GM23338 (cell line): ENCODE measurements at regions not wholly inside any gene's neighbourhood (a gene's known extent, or its start where the extent isn't known, plus 50 kb on each side); places are given as distances from the start of the nearest gene placed in this dataset.

ENCODE experiments used
- ATAC-seq: fragments of 200-7000 bp; cut with Tn5 transposase; 3 replicates; pipeline ENCODE4 v1.9.1; 2020
- DNase-seq: peaks from one replicate; pipeline ENCODE4 v3.0.0-alpha.2; 2015; ENCODE audit warnings: low spot score
- H2AFZ ChIP-seq: fragments of 200-600 bp; sonication (generic); 2 replicates; pipeline ENCODE4 v1.8.0; 2016; ENCODE audit warnings: antibody characterized with exemption, mild to moderate bottlenecking, moderate library complexity
- H3F3A ChIP-seq: fragments of 200-600 bp; sonication (generic); replicated peaks from 2 replicates; pipeline ENCODE4 v1.8.0; 2017; ENCODE audit warnings: antibody characterized with exemption, mixed run types, low read depth
- H3K27ac ChIP-seq: fragments of 200-600 bp; sonication (generic); 2 replicates; pipeline ENCODE4 v1.6.1; 2016; ENCODE audit warnings: low read depth
- H3K27me3 ChIP-seq: fragments of 200-600 bp; sonication (generic); 2 replicates; pipeline ENCODE4 v1.8.0; 2016; ENCODE audit warnings: mild to moderate bottlenecking, mixed run types, moderate library complexity; ENCODE audit not compliant: insufficient read depth
- H3K36me3 ChIP-seq: fragments of 200-600 bp; sonication (generic); 2 replicates; pipeline ENCODE4 v1.8.0; 2016; ENCODE audit warnings: mild to moderate bottlenecking; ENCODE audit not compliant: insufficient read depth
- H3K4me1 ChIP-seq: fragments of 200-600 bp; sonication (generic); 2 replicates; pipeline ENCODE4 v1.8.0; 2016; ENCODE audit warnings: mild to moderate bottlenecking, moderate library complexity; ENCODE audit not compliant: insufficient read depth
- H3K4me2 ChIP-seq: fragments of 200-600 bp; sonication (generic); 2 replicates; pipeline ENCODE4 v1.7.1; 2017; ENCODE audit warnings: mixed run types
- H3K4me3 ChIP-seq: fragments of 200-600 bp; sonication (generic); 2 replicates; pipeline ENCODE4 v1.6.1; 2016; ENCODE audit warnings: mixed run types
- H3K79me2 ChIP-seq: fragments of 200-600 bp; sonication (generic); replicated peaks from 2 replicates; pipeline ENCODE4 v1.8.0; 2017; ENCODE audit warnings: mild to moderate bottlenecking; ENCODE audit not compliant: insufficient read depth
- H3K9me2 ChIP-seq: fragments of 200-600 bp; sonication (generic); 2 replicates; pipeline ENCODE4 v1.8.0; 2017; ENCODE audit not compliant: insufficient read depth
- H4K20me1 ChIP-seq: fragments of 200-600 bp; sonication (generic); replicated peaks from 2 replicates; pipeline ENCODE4 v1.8.0; 2017; ENCODE audit warnings: mild to moderate bottlenecking; ENCODE audit not compliant: insufficient read depth
- H3K27ac Mint-ChIP-seq: 2 replicates; pipeline ENCODE4 v1.8.0; 2020; ENCODE audit warnings: inconsistent platforms, mild to moderate bottlenecking, moderate library complexity, mixed read lengths
- H3K27me3 Mint-ChIP-seq: 3 replicates; pipeline ENCODE4 v1.8.0; 2022; ENCODE audit warnings: low read depth, mild to moderate bottlenecking, moderate library complexity, mixed read lengths, inconsistent platforms; ENCODE audit not compliant: insufficient read depth, poor library complexity
- H3K36me3 Mint-ChIP-seq: 3 replicates; pipeline ENCODE4 v1.8.0; 2021; ENCODE audit warnings: low read depth, mild to moderate bottlenecking, inconsistent platforms, moderate library complexity, mixed read lengths
- H3K4me1 Mint-ChIP-seq: 3 replicates; pipeline ENCODE4 v1.8.0; 2020; ENCODE audit warnings: mild to moderate bottlenecking, inconsistent platforms, mixed read lengths
- H3K4me3 Mint-ChIP-seq: 3 replicates; pipeline ENCODE4 v1.8.0; 2021; ENCODE audit warnings: moderate library complexity, mild to moderate bottlenecking, inconsistent platforms, mixed read lengths
- H3K9me3 Mint-ChIP-seq: 3 replicates; pipeline ENCODE4 v1.8.0; 2020; ENCODE audit warnings: moderate library complexity, mild to moderate bottlenecking, inconsistent platforms, mixed read lengths
- CREB1 ChIP-seq: fragments of 250-450 bp; sonication (Bioruptor Pico); IDR thresholded peaks from 2 replicates; pipeline ENCODE4 v1.5.0; 2020; ENCODE audit warnings: low read depth, mild to moderate bottlenecking, moderate library complexity
- EZH2 ChIP-seq: fragments of 200-600 bp; sonication (generic); IDR thresholded peaks from one replicate; pipeline ENCODE4 v1.8.0; 2017; ENCODE audit warnings: antibody characterized with exemption, mild to moderate bottlenecking, low read depth; ENCODE audit not compliant: unreplicated experiment
- EZH2phosphoT487 ChIP-seq: fragments of 200-600 bp; sonication (generic); IDR thresholded peaks from one replicate; pipeline ENCODE4 v1.8.1; 2018; ENCODE audit warnings: antibody characterized with exemption; ENCODE audit not compliant: unreplicated experiment
- JUNB ChIP-seq: IDR thresholded peaks from one replicate; pipeline ENCODE4 v1.6.1; 2016; ENCODE audit warnings: antibody characterized with exemption; ENCODE audit not compliant: unreplicated experiment
- NANOG ChIP-seq: IDR thresholded peaks from 2 replicates; pipeline ENCODE4 v1.6.1; 2016; ENCODE audit warnings: antibody characterized with exemption, borderline replicate concordance
- POLR2AphosphoS5 ChIP-seq: IDR thresholded peaks from 2 replicates; pipeline ENCODE4 v1.6.1; 2016; ENCODE audit warnings: antibody characterized with exemption, low read depth
- REST ChIP-seq: IDR thresholded peaks from one replicate; pipeline ENCODE4 v1.6.1; 2018; ENCODE audit warnings: antibody characterized with exemption; ENCODE audit not compliant: unreplicated experiment
- STAT1 ChIP-seq: IDR thresholded peaks from one replicate; pipeline ENCODE4 v1.6.1; 2016; ENCODE audit warnings: antibody characterized with exemption; ENCODE audit not compliant: unreplicated experiment
- ZNF114 ChIP-seq: fragments of 250-450 bp; sonication (Bioruptor Pico); IDR thresholded peaks from 2 replicates; pipeline ENCODE4 v1.5.0; 2020; ENCODE audit warnings: mild to moderate bottlenecking, moderate library complexity
- ZNF331 ChIP-seq: fragments of 250-450 bp; sonication (Bioruptor Pico); IDR thresholded peaks from 2 replicates; pipeline ENCODE4 v1.5.0; 2020; ENCODE audit warnings: low read depth, mild to moderate bottlenecking, moderate library complexity
- TF ChIP-seq, protein P1 (sequence below): fragments of 250-450 bp; sonication (Bioruptor Pico); IDR thresholded peaks from 2 replicates; pipeline ENCODE4 v1.5.0; 2020; ENCODE audit warnings: mild to moderate bottlenecking, moderate library complexity
- TF ChIP-seq, protein P2 (sequence below): IDR thresholded peaks from 2 replicates; pipeline ENCODE4 v1.6.1; 2016; ENCODE audit warnings: antibody characterized with exemption
- TF ChIP-seq, protein P3 (sequence below), 2 experiments: fragments of 200-600 bp in 1 of 2; sonication (generic) in 1 of 2; conservative IDR thresholded peaks; 2 replicates each; pipeline versions ENCODE4 v1.5.1 to v1.6.1; 2016 to 2017; ENCODE audit warnings: antibody characterized with exemption in 2 of 2, low read depth in 2 of 2, mild to moderate bottlenecking in 2 of 2, moderate library complexity in 1 of 2

DNA sequence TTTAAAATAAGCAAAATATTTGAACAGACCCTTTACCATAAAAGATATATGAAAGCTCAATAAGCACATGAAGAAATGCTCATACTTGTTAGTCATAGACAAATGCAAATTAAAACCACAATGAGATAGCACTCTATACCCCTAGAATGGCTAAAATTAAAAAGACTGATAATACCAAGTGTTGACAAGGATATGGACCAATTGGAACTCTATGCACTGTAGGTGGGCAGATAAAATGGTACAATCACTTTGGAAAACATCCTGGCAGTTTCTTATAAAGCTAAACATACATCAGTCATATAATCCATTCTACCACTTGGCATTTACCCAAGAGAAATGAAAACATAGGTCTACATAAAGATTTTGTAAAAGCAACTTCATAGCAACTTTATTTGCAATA, 293.0 kb upstream of the TLE3 start:
- no peaks in the 10 kb centered on the region for H3K4me1 ChIP-seq
- ATAC-seq (no peak), DNase-seq (no peak)
- no peak overlapping the region for H3K4me3 Mint-ChIP-seq
- H4K20me1 ChIP-seq: no peaks in the 10 kb centered on the region
- H3K36me3 Mint-ChIP-seq: no peaks in the 10 kb centered on the region
- H3K4me2 ChIP-seq: no peak overlapping the region
- H3K27ac Mint-ChIP-seq: no peak overlapping the region
- peaks cover 6% of the 10 kb centered on the region for H3K27me3 Mint-ChIP-seq
- no peaks in the 10 kb centered on the region for H3K9me2 ChIP-seq
- H3K4me1 Mint-ChIP-seq: peaks cover 17% of the 10 kb centered on the region
- no peak overlapping the region for H3K27ac ChIP-seq
- no peaks in the 10 kb centered on the region for H3K79me2 ChIP-seq
- H3K27me3 ChIP-seq: no peaks in the 10 kb centered on the region
- H3K36me3 ChIP-seq: no peaks in the 10 kb centered on the region
- no peak overlapping the region for H3K4me3 ChIP-seq
- no peak overlapping the region for H2AFZ ChIP-seq
- peaks cover 7% of the 10 kb centered on the region; the same call in 1 of the 3 replicates for H3K9me3 Mint-ChIP-seq
- H3F3A ChIP-seq: no peaks in the 10 kb centered on the region
- no peak for TF ChIP-seq ZNF331 (CRISPR knock-in tag)
- TF ChIP-seq POLR2AphosphoS5: no peak
- no peak for TF ChIP-seq JUNB
- no peak for TF ChIP-seq NANOG
- no peak for TF ChIP-seq ZNF114 (CRISPR knock-in tag)
- TF ChIP-seq, protein P1, sequence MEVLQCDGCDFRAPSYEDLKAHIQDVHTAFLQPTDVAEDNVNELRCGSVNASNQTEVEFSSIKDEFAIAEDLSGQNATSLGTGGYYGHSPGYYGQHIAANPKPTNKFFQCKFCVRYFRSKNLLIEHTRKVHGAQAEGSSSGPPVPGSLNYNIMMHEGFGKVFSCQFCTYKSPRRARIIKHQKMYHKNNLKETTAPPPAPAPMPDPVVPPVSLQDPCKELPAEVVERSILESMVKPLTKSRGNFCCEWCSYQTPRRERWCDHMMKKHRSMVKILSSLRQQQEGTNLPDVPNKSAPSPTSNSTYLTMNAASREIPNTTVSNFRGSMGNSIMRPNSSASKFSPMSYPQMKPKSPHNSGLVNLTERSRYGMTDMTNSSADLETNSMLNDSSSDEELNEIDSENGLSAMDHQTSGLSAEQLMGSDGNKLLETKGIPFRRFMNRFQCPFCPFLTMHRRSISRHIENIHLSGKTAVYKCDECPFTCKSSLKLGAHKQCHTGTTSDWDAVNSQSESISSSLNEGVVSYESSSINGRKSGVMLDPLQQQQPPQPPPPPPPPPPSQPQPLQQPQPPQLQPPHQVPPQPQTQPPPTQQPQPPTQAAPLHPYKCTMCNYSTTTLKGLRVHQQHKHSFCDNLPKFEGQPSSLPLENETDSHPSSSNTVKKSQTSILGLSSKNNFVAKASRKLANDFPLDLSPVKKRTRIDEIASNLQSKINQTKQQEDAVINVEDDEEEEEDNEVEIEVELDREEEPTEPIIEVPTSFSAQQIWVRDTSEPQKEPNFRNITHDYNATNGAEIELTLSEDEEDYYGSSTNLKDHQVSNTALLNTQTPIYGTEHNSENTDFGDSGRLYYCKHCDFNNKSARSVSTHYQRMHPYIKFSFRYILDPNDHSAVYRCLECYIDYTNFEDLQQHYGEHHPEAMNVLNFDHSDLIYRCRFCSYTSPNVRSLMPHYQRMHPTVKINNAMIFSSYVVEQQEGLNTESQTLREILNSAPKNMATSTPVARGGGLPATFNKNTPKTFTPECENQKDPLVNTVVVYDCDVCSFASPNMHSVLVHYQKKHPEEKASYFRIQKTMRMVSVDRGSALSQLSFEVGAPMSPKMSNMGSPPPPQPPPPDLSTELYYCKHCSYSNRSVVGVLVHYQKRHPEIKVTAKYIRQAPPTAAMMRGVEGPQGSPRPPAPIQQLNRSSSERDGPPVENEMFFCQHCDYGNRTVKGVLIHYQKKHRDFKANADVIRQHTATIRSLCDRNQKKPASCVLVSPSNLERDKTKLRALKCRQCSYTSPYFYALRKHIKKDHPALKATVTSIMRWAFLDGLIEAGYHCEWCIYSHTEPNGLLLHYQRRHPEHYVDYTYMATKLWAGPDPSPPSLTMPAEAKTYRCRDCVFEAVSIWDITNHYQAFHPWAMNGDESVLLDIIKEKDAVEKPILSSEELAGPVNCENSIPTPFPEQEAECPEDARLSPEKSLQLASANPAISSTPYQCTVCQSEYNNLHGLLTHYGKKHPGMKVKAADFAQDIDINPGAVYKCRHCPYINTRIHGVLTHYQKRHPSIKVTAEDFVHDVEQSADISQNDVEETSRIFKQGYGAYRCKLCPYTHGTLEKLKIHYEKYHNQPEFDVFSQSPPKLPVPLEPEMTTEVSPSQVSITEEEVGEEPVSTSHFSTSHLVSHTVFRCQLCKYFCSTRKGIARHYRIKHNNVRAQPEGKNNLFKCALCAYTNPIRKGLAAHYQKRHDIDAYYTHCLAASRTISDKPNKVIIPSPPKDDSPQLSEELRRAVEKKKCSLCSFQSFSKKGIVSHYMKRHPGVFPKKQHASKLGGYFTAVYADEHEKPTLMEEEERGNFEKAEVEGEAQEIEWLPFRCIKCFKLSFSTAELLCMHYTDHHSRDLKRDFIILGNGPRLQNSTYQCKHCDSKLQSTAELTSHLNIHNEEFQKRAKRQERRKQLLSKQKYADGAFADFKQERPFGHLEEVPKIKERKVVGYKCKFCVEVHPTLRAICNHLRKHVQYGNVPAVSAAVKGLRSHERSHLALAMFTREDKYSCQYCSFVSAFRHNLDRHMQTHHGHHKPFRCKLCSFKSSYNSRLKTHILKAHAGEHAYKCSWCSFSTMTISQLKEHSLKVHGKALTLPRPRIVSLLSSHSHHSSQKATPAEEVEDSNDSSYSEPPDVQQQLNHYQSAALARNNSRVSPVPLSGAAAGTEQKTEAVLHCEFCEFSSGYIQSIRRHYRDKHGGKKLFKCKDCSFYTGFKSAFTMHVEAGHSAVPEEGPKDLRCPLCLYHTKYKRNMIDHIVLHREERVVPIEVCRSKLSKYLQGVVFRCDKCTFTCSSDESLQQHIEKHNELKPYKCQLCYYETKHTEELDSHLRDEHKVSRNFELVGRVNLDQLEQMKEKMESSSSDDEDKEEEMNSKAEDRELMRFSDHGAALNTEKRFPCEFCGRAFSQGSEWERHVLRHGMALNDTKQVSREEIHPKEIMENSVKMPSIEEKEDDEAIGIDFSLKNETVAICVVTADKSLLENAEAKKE: no peak
- TF ChIP-seq, protein P2, sequence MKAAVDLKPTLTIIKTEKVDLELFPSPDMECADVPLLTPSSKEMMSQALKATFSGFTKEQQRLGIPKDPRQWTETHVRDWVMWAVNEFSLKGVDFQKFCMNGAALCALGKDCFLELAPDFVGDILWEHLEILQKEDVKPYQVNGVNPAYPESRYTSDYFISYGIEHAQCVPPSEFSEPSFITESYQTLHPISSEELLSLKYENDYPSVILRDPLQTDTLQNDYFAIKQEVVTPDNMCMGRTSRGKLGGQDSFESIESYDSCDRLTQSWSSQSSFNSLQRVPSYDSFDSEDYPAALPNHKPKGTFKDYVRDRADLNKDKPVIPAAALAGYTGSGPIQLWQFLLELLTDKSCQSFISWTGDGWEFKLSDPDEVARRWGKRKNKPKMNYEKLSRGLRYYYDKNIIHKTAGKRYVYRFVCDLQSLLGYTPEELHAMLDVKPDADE: no peak
- no peak for TF ChIP-seq STAT1
- TF ChIP-seq REST: no peak
- TF ChIP-seq EZH2: no peak
- TF ChIP-seq, protein P3, sequence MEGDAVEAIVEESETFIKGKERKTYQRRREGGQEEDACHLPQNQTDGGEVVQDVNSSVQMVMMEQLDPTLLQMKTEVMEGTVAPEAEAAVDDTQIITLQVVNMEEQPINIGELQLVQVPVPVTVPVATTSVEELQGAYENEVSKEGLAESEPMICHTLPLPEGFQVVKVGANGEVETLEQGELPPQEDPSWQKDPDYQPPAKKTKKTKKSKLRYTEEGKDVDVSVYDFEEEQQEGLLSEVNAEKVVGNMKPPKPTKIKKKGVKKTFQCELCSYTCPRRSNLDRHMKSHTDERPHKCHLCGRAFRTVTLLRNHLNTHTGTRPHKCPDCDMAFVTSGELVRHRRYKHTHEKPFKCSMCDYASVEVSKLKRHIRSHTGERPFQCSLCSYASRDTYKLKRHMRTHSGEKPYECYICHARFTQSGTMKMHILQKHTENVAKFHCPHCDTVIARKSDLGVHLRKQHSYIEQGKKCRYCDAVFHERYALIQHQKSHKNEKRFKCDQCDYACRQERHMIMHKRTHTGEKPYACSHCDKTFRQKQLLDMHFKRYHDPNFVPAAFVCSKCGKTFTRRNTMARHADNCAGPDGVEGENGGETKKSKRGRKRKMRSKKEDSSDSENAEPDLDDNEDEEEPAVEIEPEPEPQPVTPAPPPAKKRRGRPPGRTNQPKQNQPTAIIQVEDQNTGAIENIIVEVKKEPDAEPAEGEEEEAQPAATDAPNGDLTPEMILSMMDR (conservative IDR thresholded peaks at IDR 0.05; ENCODE audit: low read depth in 2 of 2): no peak
- no peak for TF ChIP-seq CREB1 (CRISPR knock-in tag)
- no peak for TF ChIP-seq EZH2phosphoT487
